ENCODE measurements at regions not wholly inside any gene's neighbourhood (a gene's known extent, or its start where the extent isn't known, plus 50 kb on each side); places are given as distances from the start of the nearest gene placed in this dataset.

DNA sequence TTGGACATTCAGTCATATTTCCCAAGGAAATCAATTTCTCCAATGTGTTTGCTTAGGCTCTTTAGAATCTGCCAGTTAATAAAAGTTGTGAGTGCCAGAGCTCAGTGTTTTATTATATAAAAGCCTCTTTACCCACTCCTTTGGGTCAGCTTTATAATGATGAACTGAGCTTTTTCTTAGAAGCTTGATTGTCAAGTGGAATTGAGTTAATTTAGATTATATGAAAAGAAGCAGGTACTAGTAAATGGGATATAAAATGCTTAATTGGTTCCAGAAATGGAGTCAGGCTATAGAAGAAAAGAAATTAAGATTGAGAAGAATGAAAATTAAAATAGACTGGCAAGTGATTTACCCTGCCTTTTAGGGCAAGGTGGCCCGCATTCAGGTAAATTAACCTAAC is 363.2 kb downstream of the SLITRK6 start:
- no peak for ATAC-seq
- TF ChIP-seq, protein P1, sequence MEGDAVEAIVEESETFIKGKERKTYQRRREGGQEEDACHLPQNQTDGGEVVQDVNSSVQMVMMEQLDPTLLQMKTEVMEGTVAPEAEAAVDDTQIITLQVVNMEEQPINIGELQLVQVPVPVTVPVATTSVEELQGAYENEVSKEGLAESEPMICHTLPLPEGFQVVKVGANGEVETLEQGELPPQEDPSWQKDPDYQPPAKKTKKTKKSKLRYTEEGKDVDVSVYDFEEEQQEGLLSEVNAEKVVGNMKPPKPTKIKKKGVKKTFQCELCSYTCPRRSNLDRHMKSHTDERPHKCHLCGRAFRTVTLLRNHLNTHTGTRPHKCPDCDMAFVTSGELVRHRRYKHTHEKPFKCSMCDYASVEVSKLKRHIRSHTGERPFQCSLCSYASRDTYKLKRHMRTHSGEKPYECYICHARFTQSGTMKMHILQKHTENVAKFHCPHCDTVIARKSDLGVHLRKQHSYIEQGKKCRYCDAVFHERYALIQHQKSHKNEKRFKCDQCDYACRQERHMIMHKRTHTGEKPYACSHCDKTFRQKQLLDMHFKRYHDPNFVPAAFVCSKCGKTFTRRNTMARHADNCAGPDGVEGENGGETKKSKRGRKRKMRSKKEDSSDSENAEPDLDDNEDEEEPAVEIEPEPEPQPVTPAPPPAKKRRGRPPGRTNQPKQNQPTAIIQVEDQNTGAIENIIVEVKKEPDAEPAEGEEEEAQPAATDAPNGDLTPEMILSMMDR (IDR thresholded peaks at IDR 0.05 in 4 of 5, conservative IDR thresholded peaks at IDR 0.05 in 1 of 5): no peak
- no peak for TF ChIP-seq POLR2A (IDR thresholded peaks at IDR 0.05)
- no peaks in the 10 kb centered on the region for H3K27me3 ChIP-seq
- H3K36me3 ChIP-seq: no peaks in the 10 kb centered on the region
- no peaks in the 10 kb centered on the region for H3K4me1 ChIP-seq
- DNase-seq: no peak
- no peaks in the 10 kb centered on the region for H3K9me3 ChIP-seq
- no peak overlapping the region for H3K4me3 ChIP-seq
- H3K27ac ChIP-seq: no peak overlapping the region
- in situ Hi-C loops (cut with MboI; ENCODE audit: low sequenced_read_pairs in 4 of 4) (no loop called here), intact Hi-C loops (cut with DNase I; ENCODE audit: low total_unique reads) (no loop called here)

DNA sequence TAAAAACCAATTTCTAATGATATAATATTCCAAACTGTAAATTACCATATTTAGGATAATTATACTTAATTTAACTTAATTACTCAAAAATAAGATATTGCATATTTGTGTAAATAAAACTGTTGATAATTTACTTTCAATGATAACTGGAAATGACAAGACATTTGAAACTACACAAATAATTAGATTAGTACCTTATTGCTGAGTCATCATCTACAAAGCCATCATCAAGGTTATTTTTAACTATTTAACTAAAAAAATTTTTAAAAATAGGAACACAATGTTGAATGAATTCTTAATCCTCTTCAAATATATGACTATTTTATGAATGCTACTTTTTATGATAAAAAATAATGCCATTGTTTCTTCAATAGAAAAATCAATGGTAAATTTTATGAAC is 364.3 kb downstream of the SLITRK6 start:
- TF ChIP-seq POLR2A (IDR thresholded peaks at IDR 0.05): no peak
- TF ChIP-seq, protein P1 (IDR thresholded peaks at IDR 0.05 in 4 of 5, conservative IDR thresholded peaks at IDR 0.05 in 1 of 5): no peak
- ATAC-seq: no peak
- Histone ChIP-seq H3K36me3 (no peaks in the 10 kb centered on the region), H3K27me3 (no peaks in the 10 kb centered on the region), H3K9me3 (no peaks in the 10 kb centered on the region), H3K27ac (no peak overlapping the region), H3K4me1 (no peaks in the 10 kb centered on the region), H3K4me3 (no peak overlapping the region)
- DNase-seq: no peak
- intact Hi-C loops (cut with DNase I; ENCODE audit: low total_unique reads) (no loop called here), in situ Hi-C loops (cut with MboI; ENCODE audit: low sequenced_read_pairs in 4 of 4) (no loop called here)

DNA sequence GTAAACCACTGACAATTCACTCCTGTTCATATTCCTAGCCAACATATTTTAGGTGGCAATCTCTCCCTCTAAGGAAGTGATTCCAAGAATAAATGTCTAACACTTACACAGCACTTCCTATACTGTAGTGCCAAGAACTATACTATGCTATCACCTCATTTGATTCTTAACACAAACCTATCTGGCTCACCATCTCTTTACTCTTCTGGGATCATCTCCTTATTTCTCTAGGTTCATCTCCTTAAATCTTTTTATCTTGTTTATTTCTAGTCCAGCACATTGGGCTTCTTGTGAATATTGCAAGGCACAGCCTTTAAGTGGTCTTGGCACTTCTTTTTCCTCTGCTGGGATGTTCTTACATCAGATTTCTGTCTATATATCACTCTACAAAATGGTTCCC is 366.3 kb downstream of the SLITRK6 start:
- Histone ChIP-seq H3K27me3 (no peaks in the 10 kb centered on the region), H3K36me3 (no peaks in the 10 kb centered on the region), H3K4me3 (no peak overlapping the region), H3K4me1 (no peaks in the 10 kb centered on the region), H3K27ac (no peak overlapping the region), H3K9me3 (no peaks in the 10 kb centered on the region)
- in situ Hi-C loops (cut with MboI; ENCODE audit: low sequenced_read_pairs in 4 of 4): no loop called here
- DNase-seq (no peak), ATAC-seq (no peak)
- TF ChIP-seq POLR2A (IDR thresholded peaks at IDR 0.05): no peak
- TF ChIP-seq, protein P1 (IDR thresholded peaks at IDR 0.05 in 4 of 5, conservative IDR thresholded peaks at IDR 0.05 in 1 of 5): no peak
- intact Hi-C loops (cut with DNase I; ENCODE audit: low total_unique reads): no loop called here

DNA sequence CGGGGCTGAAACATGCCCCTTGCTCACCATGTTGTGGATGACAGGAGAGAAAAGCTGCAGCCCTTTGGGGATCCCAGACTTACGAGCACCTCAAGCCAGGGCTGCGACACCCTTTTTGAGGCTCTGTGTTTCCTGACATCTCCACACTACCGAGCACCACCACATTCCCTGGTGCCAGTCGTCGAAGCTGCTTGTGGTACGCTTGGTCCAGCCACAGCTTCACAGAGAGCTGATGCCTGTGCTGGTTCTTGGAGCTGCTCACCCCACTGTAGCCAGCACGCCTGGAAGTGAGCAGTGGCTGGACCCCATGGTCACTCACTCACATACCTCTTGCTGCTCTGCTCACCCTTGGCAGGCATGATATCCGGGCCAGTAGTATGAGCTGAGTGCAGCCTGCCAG is 367.5 kb downstream of the SLITRK6 start:
- DNase-seq: no peak
- H3K36me3 ChIP-seq: no peaks in the 10 kb centered on the region

More for the DNA sequence above, 367.5 kb downstream of the SLITRK6 start:
- Histone ChIP-seq H3K4me1 (no peaks in the 10 kb centered on the region), H3K27ac (no peak overlapping the region), H3K9me3 (no peaks in the 10 kb centered on the region), H3K27me3 (no peaks in the 10 kb centered on the region), H3K4me3 (no peak overlapping the region)
- no peak for ATAC-seq
- intact Hi-C loops (cut with DNase I; ENCODE audit: low total_unique reads) (no loop called here), in situ Hi-C loops (cut with MboI; ENCODE audit: low sequenced_read_pairs in 4 of 4) (no loop called here)
- TF ChIP-seq POLR2A (IDR thresholded peaks at IDR 0.05): no peak
- TF ChIP-seq, protein P1 (IDR thresholded peaks at IDR 0.05 in 4 of 5, conservative IDR thresholded peaks at IDR 0.05 in 1 of 5): no peak
